SK-MEL-5 (cell line): ENCODE measurements at regions not wholly inside any gene's neighbourhood (a gene's known extent, or its start where the extent isn't known, plus 50 kb on each side); places are given as distances from the start of the nearest gene placed in this dataset.
A peak's percentile ranks its signal among the peaks of the same experiment; 100 is the strongest.
"Not testable (repeated sequence)": the region's sequence is repeated elsewhere in the genome, so short reads cannot be mapped to it uniquely, and the experiment has no call there.

ENCODE experiments used
- DNase-seq: peaks from one replicate; pipeline ENCODE4 v3.0.0-alpha.2; 2016; ENCODE audit warnings: low read depth, low spot score
- in situ Hi-C: cut with HindIII; loops from 2 replicates; pipeline ENCODE4 v1.10.0; 2016; ENCODE audit warnings: low sequenced_read_pairs, high pct_unique_total_duplicates, low pct_unique_long_range_greater_than_20kb

DNA sequence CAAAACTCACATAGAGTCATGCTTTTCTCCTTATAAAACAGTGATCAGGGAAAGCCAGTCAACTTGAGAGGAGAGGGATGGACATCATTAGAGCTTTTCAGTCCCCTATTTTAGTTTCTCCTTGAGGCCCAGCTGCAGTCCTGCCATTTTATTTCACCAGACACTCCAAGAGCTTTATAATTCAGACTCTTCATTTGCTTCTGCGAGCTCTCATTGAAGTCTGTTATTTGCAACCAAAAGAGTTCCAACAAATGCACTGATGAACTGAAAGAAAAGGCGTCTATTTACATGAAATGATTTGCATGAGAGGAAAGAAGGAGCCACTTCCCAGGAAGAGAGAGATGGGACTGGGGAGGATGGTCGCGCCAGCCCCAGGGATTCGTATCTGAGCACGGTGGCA, 86.8 kb downstream of the NDUFA12 start:
- no peak for DNase-seq
- in situ Hi-C loops: no loop called here

DNA sequence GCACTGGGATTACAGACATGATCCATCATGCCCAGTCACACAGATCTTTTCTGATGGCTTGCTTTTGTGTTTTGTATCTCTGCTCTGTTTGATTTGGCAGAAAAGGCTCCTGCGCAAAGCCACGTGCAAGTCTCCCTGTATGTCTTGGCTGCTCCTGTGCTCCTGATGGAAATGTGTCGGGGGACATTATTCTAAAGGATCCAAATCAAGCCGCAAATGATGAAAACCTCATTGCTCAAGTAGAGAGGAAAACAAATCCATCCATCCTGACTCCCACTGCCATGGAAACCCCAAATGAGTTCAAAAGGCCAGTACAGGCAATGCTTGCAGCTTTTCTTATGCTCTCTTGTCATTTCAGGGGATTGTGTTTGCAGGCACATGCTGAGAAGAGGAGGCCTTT, 93.8 kb downstream of the NDUFA12 start:
- in situ Hi-C loops: no loop called here
- no peak for DNase-seq

DNA sequence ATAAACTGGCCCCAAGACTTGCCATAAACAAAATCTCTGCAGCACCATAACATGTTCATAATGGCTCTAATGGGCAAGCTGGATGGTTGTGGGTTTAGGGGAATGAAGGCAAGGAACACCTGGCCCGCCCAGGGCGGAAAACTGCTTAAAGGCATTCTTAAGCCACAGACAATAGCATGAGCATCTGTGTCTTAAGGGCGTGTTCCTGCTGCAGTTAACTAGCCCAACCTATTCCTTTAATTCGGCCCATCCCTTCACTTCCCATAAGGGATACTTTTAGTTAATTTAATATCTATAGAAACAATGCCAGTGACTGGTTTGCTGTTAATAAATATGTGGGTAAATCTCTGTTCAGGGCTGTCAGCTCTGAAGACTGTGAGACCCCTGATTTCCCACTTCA, 97.7 kb downstream of the NDUFA12 start:
- DNase-seq, in situ Hi-C loops: not testable (repeated sequence)

DNA sequence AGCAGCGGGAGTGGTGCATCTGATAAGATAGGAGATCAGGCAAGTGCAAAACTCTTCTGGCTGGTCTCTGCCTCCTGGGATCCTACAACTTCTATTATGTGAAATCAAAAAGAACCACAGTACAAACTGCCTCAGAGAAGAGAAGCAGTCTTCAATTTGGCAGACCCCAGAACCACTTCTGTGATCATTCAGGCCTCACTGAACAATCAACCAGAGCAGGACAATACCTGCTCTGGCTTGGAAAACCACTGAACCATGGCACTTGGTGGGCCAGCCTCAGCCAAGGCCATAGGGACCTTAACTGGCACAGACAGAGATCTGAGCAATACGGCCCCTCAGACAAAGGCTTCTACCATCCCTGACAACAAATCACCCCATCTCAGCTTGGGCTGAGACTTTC, 103.0 kb downstream of the NDUFA12 start:
- in situ Hi-C loops: no loop called here

DNA sequence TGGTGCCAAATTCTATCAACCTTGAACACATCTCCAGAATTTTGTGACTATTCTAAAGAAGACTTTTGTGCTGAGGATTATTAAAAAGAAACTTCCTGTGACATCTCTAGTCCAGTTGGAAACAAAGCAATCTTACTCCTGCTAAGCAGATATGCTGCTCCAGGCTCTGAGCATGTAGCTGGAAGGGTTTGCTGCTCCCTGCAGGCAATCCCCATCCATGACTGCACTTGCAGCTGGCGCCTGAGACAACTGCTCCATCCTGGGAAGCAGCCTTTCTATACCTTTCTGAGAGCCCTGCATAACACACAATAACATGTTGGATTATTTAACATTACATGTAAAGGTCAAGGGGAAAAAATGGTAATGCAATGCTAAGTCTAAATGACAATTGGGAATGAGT, 105.1 kb downstream of the NDUFA12 start:
- in situ Hi-C loops: no loop called here

More for the DNA sequence above, 103.0 kb downstream of the NDUFA12 start:
- DNase-seq: no peak

DNA sequence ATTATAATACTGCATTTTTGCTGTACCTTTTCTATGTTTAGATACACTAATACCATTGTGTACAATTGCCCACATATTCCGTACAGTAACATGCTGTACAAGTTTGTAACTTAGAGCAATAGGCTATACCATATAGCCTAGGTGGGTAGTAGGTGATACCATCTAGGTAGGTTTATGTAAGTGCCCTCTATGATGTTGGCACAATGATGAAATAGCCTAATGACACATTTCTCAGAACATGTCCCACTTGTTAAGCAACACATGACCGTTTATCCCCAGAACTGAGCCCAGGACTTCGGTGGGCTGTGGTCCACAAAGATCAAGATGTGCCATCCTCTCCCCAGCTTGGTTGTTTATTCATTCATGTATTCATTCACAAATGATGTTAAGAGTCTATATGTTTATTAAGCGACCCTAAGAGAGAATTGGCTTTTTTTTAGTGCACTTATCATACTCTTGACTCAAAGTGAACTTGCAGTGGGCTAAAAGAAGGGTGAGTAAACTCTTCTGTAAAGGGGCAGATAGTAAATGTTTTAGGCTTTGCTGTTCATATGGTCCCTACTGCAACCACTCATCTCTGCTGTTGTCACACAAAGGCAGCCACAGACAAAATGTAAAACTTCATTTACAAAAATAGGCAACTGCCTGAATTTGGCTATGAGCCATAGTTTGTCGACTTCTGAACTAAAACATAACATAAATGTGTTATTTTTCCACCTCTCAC, 110.8 kb downstream of the NDUFA12 start:
- no peak for DNase-seq
- in situ Hi-C loops: no loop called here

More for the DNA sequence above, 105.1 kb downstream of the NDUFA12 start:
- peak; percentile 5 for DNase-seq

DNA sequence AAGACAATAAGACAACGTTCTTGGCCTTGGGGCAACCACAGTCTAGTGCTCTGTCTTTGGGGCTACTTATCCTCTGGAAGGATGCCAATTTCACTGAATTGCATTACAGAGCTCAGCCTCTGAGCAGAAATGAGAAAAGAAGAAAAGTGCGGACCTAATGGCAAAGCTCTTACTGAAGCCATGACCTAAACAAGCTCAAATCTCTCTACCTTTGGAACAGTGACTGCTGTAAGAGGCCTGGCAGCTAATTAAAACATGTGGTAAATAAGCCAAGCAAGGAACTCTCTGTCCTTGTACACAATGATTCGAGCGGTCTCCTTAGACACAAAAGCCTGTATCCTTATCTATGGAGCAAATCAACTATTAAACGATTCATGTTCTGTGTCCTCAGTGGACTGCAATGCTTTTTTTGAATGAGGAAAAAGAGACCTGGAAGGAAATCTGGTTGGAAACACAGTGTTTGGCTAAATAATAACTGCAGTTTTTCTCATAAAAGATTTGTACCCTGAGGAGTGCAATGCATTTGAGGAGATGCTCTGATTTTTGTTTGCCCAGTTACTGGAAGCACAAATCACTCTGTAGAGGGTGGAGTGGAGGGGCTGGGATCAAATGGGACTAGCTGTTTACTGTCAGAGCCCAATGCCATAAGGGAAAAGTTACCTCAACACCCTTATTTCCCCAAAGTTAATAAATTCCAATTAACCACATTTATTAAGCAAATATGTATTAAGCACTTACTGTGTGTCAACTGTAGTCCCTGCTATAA, 113.9 kb downstream of the NDUFA12 start:
- no peak for DNase-seq
- in situ Hi-C loops: no loop called here

DNA sequence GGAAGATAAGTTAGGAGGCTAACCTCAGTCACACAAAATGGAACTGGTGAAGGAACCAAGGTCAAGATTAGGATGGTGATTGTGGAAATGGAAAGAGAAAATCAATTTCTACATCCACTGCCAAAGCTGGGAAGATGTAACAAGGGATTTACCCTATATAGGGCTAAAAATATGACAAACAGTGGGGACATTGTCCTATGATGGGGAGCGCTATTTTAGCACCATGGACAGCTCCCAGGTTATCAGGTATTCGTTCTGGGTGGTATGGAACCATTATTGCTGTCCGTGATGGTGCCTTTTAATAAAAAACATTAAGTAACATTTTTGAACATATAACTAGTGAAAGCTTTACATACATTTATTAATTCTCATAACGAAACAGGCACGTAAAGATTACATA, 124.0 kb downstream of the NDUFA12 start:
- DNase-seq: peak; percentile 8
- in situ Hi-C loops: no loop called here

DNA sequence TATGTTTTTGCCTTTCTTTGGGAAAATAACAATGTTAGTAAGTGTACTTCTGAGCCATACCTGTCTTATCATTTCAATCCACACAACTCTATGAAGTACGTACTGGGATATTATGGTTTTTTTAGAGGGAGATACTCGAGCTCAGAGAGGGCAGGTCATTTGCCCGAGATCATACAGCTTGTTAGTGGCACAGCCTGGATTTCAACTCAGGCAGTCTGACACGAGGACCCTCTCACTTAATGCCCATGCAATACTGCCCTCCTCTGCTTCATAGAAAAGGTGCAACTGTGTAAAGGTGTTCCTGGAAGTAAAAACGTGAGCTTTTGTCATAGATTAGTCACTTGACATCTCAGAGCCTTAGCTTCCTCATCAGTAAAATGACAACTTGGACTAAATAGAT, 128.0 kb downstream of the NDUFA12 start:
- DNase-seq: peak; percentile 16
- in situ Hi-C loops: no loop called here

DNA sequence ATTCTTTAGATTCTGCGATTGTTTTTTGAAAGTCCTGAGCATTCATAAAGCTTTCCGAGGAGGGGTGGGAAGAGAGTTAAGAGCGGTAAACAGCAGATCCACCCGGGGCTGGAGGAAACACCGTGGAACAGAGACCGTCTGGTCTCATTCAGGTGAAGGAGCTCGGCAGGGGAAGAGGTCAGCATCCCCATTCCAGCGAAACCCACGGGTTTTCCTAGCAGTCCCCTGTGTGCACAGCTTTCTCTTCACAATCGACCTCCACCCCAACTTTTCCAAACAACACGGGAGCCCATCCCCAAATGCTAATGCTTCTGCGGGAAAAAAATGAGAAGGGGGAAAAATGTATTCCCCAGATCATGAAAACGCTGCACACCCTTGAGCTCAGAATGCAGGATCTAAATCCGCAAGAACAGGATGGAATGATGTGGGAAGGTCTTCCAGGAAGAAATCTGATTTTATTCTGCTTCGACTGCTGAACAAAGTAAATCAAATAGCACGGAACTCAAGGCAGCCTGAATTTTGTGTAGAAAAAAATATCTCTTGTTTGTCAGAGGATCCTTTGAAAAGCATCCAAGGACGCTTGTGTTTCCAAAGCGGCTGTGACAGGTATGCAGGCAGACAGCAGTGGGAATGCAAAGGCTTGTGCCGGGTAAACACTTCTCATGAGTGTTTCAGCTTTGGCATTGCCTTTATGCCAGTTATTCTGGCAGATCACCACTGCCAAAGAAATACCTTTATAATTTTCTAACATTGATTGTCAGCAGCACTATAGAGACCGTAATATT, 128.8 kb downstream of the NDUFA12 start:
- in situ Hi-C loops: no loop called here
- DNase-seq: no peak

DNA sequence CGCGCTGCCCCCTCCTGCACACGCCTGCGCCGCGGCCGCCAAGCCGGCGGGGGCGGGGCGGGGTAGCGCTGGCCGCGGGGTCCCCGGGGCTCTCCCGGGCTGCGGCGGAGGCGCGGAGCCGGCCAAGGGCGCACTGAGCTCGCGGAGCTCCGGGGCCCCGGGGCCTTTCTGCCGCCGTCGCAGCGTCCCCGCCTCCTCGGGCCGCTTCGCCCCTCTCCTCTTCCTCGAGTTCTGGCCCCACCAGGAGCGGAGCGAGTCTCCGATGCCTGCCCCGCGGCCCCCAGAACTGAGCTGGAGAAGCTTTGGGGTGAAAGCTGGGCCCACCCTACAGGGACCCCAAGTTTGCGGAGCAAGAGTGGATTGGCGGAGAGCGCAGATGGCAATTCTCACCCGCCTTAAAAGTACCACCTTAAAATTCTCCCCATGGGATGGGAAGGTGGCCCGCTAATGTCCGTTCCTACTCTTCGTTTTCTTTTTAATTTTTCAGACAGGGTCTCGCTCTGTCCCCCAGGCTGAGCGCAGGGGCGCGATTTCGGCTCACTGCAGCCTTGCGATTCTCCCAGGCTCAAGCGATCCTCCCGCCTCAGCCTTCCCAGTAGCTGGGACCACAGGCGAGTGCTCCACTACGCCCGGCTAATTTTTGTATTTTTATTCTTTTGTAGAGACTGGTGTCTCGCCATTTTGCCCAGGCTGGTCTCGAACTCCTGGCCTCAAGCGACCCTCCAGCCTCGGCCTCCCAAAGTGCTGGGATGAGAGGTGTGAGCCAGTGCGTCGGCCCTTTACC, 129.6 kb downstream of the NDUFA12 start:
- in situ Hi-C loops: no loop called here
- DNase-seq: no peak

DNA sequence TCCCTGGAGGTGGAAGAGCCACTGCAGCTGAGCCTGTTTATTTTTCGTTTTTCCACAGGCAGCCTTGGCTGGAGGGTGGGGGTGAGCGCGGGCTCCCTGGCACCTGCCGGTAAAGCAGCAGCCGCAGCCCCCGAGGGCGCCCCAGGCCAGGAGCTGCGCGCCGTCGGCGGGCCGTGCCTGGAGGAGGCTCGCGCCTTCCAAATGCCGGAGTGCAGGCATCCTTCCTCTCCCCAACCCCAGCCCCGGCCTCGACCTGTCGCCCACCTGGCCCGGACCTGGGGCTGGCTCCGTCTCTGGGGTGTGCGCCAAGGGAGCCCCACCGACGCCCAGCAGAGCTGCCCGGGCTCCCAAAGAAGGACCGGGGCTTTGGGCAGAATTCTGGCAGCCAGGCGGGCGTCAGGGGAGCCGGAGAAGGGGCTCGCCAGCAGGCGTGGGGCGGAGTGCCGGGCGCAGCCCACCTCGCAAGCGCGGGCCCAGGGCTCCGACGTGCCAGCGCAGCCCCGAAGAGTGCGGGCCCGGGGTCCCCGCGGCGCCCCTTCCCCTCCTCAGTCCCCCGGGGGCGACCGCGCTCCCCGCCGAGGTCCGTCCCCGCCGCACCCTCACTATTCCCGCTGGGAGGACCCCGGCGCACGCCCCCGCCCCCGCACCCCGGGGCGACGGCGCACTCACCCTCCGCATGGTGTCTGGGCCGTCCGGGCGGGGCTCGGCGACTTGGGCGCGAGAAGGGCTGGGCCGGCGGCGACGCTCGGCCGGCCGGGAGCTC, 130.3 kb downstream of the NDUFA12 start:
- DNase-seq: no peak
- in situ Hi-C loops: no loop called here

DNA sequence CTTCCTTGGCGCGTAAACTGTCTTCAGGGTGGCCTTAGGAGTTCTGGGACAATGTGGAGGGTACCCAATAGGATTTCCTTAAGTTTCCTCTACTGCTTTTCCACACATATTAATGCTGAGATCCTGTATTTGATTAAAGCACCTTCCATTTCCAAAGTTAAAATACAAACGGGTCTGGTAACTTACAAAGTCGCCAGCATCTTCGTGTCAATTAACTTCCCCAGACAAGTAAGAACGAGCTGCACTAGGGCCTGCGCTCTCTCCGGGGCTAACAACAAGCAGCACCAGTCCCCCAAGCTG, 130.9 kb downstream of the NDUFA12 start:
- no peak for DNase-seq
- in situ Hi-C loops: no loop called here

DNA sequence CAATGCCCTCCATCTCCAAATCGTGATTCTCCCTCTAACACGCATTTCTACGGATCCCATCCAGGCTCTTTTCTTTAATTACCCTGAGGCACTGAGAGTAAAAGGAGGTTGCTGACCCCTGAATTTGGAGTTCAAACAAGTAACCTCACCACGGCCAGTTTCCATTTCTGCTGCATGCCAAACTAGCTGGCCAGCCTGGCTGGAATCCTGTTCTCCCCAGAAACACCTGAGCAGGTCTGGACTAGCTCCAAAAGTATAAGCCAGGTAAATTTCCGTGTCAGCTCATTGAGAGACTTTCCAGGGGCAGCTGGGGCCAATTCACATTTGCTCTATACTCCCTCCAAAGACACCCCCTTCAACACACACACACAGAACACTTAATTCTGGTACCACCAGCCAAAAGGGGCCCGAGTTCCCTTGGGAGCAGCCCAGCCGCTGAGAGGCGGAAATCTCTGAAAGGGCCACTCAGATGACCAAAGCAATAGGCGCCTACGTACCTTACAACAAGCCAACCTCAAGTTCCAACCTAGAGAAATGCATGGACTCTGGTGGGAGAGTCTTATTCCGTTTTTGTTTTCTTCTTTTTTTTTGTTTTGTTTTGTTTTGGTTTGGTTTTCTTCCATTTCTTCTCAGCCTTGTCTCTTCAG, 131.4 kb downstream of the NDUFA12 start:
- no peak for DNase-seq
- in situ Hi-C loops: no loop called here

DNA sequence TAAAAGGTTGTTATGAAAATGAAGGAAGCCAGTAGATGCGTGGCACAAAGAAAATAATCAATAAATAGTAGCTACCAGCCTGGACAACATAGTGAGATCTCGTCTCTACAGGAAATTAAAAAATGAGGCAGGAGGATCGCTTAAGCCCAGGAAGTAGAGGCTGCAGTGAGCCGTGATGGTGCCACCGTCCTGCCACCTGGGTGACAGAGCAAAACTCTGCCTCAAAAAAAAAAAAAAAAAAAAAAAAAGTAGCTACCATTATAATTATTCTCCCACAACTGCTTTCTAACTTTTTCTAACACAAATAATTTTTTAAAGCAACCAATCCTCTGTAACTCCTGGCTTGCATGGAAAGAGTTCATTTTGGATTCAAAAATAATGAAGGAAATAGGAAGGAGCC, 133.0 kb downstream of the NDUFA12 start:
- no peak for DNase-seq
- in situ Hi-C loops: no loop called here

DNA sequence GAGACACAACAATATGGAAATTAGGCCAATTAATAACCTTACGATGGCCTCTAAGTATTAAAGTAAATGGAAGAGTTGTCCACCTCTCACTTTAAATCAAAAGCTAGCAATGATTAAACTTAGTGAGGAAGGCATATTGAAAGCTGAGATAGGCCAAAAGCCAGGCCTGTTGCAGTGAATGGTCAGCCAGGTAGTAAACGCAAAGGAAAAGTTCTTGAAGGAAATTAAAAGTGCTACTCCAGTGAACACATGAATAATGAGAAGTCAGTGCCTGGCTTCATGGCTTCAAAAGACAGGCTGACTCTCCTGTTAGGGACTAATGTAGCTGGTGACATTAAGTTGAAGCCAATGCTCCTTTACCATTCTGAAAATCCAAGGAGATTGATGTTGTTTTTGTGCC, 135.3 kb downstream of the NDUFA12 start:
- in situ Hi-C loops: no loop called here
- DNase-seq: no peak
